Kidney (tissue), 13 donors: ENCODE measurements at regions not wholly inside any gene's neighbourhood (a gene's known extent, or its start where the extent isn't known, plus 50 kb on each side); places are given as distances from the start of the nearest gene placed in this dataset.

Experiments used
- DNase-seq, 5 donors: peaks; one replicate each; pipeline ENCODE4 v3.0.0-alpha.2; 2013 to 2020
- FAIRE-seq: peaks from 2 replicates; lab custom pipeline; 2012; peaks lifted over from hg19 to GRCh38; lab: Jason Lieb, UNC
- H3K27ac ChIP-seq, 2 donors: one replicate each; pipeline ENCODE4 v1.7.0; 2013; ENCODE audit warnings: low read depth in 2 of 2, low read length in 2 of 2, inconsistent platforms in 1 of 2
- H3K27me3 ChIP-seq: one replicate; pipeline ENCODE4 v1.7.1; 2013; ENCODE audit warnings: low read length, inconsistent platforms; ENCODE audit not compliant: control insufficient read depth, insufficient read depth
- H3K36me3 ChIP-seq, 3 donors: one replicate each; pipeline versions ENCODE4 v1.7.0 to v1.7.1; 2013; ENCODE audit warnings: low read length in 3 of 3, control low read depth in 1 of 3, inconsistent platforms in 1 of 3; ENCODE audit not compliant: insufficient read depth in 3 of 3, control insufficient read depth in 2 of 3
- H3K4me1 ChIP-seq, 3 donors: one replicate each; pipeline versions ENCODE4 v1.7.0 to v1.7.1; 2013; ENCODE audit warnings: low read length in 3 of 3, inconsistent platforms in 1 of 3, low read depth in 1 of 3; ENCODE audit not compliant: control insufficient read depth in 2 of 3, insufficient read depth in 2 of 3
- H3K4me3 ChIP-seq, 3 donors: one replicate each; pipeline versions ENCODE4 v1.7.0 to v1.8.1; 2013; ENCODE audit warnings: low read length in 3 of 3, control low read depth in 1 of 3, inconsistent platforms in 1 of 3
- H3K9ac ChIP-seq, 3 donors: one replicate each; pipeline versions ENCODE4 v1.7.0 to v1.7.1; 2013; ENCODE audit warnings: low read length in 3 of 3, control low read depth in 1 of 3, inconsistent platforms in 1 of 3
- H3K9me3 ChIP-seq, 3 donors: one replicate each; pipeline versions ENCODE4 v1.7.0 to v1.7.1; 2013; ENCODE audit warnings: low read length in 3 of 3, control low read depth in 1 of 3, inconsistent platforms in 1 of 3; ENCODE audit not compliant: control insufficient read depth in 2 of 3, insufficient read depth in 1 of 3
- CTCF ChIP-seq: IDR thresholded peaks from 3 replicates; pipeline ENCODE4 v1.5.1; 2012; ENCODE audit warnings: mild to moderate bottlenecking, moderate library complexity, borderline replicate concordance; ENCODE audit not compliant: insufficient read depth; ENCODE audit errors: extremely low read depth
- intact Hi-C: fragments of 100-400 bp; cut with DNase I; formaldehyde crosslinking; loops from one replicate; pipeline ENCODE4 v1.11.1; 2022
- donor health status: control.
- donor health status: control.
- donor health status: control.
- donor health status: control.
- donor health status: control.
- donor health status: DM: yes; HTN: yes; CAD: no.
- donor health status: Normal renal cell carcinoma (clear cell type).

- FAIRE-seq (no peak), DNase-seq (no peak)
- no peak for TF ChIP-seq CTCF
Measured at GRCh38 chr2:5285872-5286769, 406.1 kb upstream of the SOX11 start.

GRCh38 chr2:5287558-5288334 lies 404.4 kb upstream of the SOX11 start:
- Histone ChIP-seq H3K9me3 (no peaks in the 10 kb centered on the region), H3K27me3 (no peaks in the 10 kb centered on the region), H3K4me3 (no peak overlapping the region), H3K27ac (no peak overlapping the region), H3K9ac (no peak overlapping the region), H3K36me3 (no peaks in the 10 kb centered on the region), H3K4me1 (no peaks in the 10 kb centered on the region)
- intact Hi-C loops, result no loop called here
- TF ChIP-seq CTCF, result no peak
- DNase-seq (no peak), FAIRE-seq (no peak)

More at GRCh38 chr2:5285872-5286769, 406.1 kb upstream of the SOX11 start:
- no peaks in the 10 kb centered on the region for H3K4me1 ChIP-seq
- H3K27me3 ChIP-seq, result no peaks in the 10 kb centered on the region
- no peak overlapping the region for H3K27ac ChIP-seq
- intact Hi-C loops, result no loop called here
- H3K36me3 ChIP-seq, result no peaks in the 10 kb centered on the region
- H3K9me3 ChIP-seq, result no peaks in the 10 kb centered on the region
- H3K4me3 ChIP-seq, result no peak overlapping the region
- no peak overlapping the region for H3K9ac ChIP-seq

GRCh38 chr2:5290900-5291546 lies 401.2 kb upstream of the SOX11 start:
- no peak for TF ChIP-seq CTCF

More at GRCh38 chr2:5290900-5291546, 401.2 kb upstream of the SOX11 start:
- no peak overlapping the region for H3K4me3 ChIP-seq
- FAIRE-seq (no peak), DNase-seq (no peak)
- H3K36me3 ChIP-seq, result no peaks in the 10 kb centered on the region
- intact Hi-C loops, result no loop called here
- H3K4me1 ChIP-seq, result no peaks in the 10 kb centered on the region
- no peaks in the 10 kb centered on the region for H3K9me3 ChIP-seq
- no peak overlapping the region for H3K9ac ChIP-seq
- no peak overlapping the region for H3K27ac ChIP-seq
- H3K27me3 ChIP-seq, result no peaks in the 10 kb centered on the region
